HL-60 (cell line): ENCODE measurements at regions not wholly inside any gene's neighbourhood (a gene's known extent, or its start where the extent isn't known, plus 50 kb on each side); places are given as distances from the start of the nearest gene placed in this dataset.

ENCODE experiments used
- CTCF ChIP-seq: IDR thresholded peaks from one replicate; pipeline ENCODE4 v1.5.1; 2011; ENCODE audit warnings: low read length, control low read depth, inconsistent platforms; ENCODE audit not compliant: insufficient read depth
- GABPA ChIP-seq: IDR thresholded peaks from 2 replicates; pipeline ENCODE4 v1.6.1; 2012; ENCODE audit warnings: low read depth
- POLR2AphosphoS5 ChIP-seq: IDR thresholded peaks from 2 replicates; pipeline ENCODE4 v1.6.1; 2012; ENCODE audit warnings: low read depth
- REST ChIP-seq: IDR thresholded peaks from 2 replicates; pipeline ENCODE4 v1.6.1; 2012; ENCODE audit warnings: low read depth; ENCODE audit not compliant: insufficient replicate concordance
- SPI1 ChIP-seq: IDR thresholded peaks from 2 replicates; pipeline ENCODE4 v1.6.1; 2012; ENCODE audit warnings: low read depth, mild to moderate bottlenecking, borderline replicate concordance

GRCh38 chr4:122537388-122538135 lies 81.0 kb upstream of the IL2 start:
- TF ChIP-seq REST (no peak), POLR2AphosphoS5 (no peak), CTCF (no peak), SPI1 (no peak), GABPA (no peak)
